Esophagus squamous epithelium (tissue), 5 donors: ENCODE measurements at regions not wholly inside any gene's neighbourhood (a gene's known extent, or its start where the extent isn't known, plus 50 kb on each side); places are given as distances from the start of the nearest gene placed in this dataset.

Source experiments
- DNase-seq: peaks from one replicate; lab custom pipeline; 2025; lab: John Stamatoyannopoulos, UW
- H3K27ac ChIP-seq, 4 donors: fragments of 200-600 bp; sonication (generic); one replicate each; pipeline ENCODE4 v1.5.1; 2016 to 2019; ENCODE audit warnings: mild to moderate bottlenecking in 1 of 4
- H3K27me3 ChIP-seq, 4 donors: fragments of 200-600 bp; sonication (generic); 1 replicate in 3 of 4; 2 replicates in 1 of 4; pipeline versions ENCODE4 v1.5.1 to v1.6.0; 2017 to 2021; ENCODE audit warnings: antibody characterized with exemption in 1 of 4
- H3K36me3 ChIP-seq, 3 donors: fragments of 200-600 bp; sonication (generic); one replicate each; pipeline ENCODE4 v1.5.1; 2016 to 2019
- H3K4me1 ChIP-seq, 3 donors: fragments of 200-600 bp; sonication (generic); one replicate each; pipeline ENCODE4 v1.5.1; 2017 to 2019
- H3K4me3 ChIP-seq, 4 donors: fragments of 200-600 bp; sonication (generic); 1 replicate in 3 of 4; 2 replicates in 1 of 4; pipeline ENCODE4 v1.5.1; 2016 to 2019; ENCODE audit warnings: mild to moderate bottlenecking in 2 of 4, moderate library complexity in 1 of 4
- H3K9me3 ChIP-seq, 3 donors: fragments of 200-600 bp; sonication (generic); one replicate each; pipeline ENCODE4 v1.5.1; 2016 to 2019
- POLR2A ChIP-seq, 4 donors: fragments of 450-650 bp; IDR thresholded peaks; one replicate each; pipeline ENCODE4 v1.6.1; 2017; ENCODE audit warnings: antibody characterized with exemption in 4 of 4, mild to moderate bottlenecking in 4 of 4, moderate library complexity in 3 of 4
- WGBS, 2 donors: methylation state at CpG; one replicate each; pipeline ENCODE4 v1.1.5; 2018; 5-methylcytosine and 5-hydroxymethylcytosine counted together
- intact Hi-C: fragments of 100-400 bp; cut with DNase I; formaldehyde crosslinking; loops from one replicate; pipeline ENCODE4 v1.15.0; 2022
- TF ChIP-seq, protein P1 (sequence below), 6 experiments: fragments of 450-650 bp in 4 of 6; fragments of 200-600 bp in 2 of 6; sonication (generic) in 2 of 6; IDR thresholded peaks; one replicate each; pipeline ENCODE4 v1.5.1; 2016 to 2019; ENCODE audit warnings: antibody characterized with exemption in 6 of 6, mild to moderate bottlenecking in 4 of 6, moderate library complexity in 4 of 6
- donor health status: DM: yes; HTN: yes; CAD: no.

DNA sequence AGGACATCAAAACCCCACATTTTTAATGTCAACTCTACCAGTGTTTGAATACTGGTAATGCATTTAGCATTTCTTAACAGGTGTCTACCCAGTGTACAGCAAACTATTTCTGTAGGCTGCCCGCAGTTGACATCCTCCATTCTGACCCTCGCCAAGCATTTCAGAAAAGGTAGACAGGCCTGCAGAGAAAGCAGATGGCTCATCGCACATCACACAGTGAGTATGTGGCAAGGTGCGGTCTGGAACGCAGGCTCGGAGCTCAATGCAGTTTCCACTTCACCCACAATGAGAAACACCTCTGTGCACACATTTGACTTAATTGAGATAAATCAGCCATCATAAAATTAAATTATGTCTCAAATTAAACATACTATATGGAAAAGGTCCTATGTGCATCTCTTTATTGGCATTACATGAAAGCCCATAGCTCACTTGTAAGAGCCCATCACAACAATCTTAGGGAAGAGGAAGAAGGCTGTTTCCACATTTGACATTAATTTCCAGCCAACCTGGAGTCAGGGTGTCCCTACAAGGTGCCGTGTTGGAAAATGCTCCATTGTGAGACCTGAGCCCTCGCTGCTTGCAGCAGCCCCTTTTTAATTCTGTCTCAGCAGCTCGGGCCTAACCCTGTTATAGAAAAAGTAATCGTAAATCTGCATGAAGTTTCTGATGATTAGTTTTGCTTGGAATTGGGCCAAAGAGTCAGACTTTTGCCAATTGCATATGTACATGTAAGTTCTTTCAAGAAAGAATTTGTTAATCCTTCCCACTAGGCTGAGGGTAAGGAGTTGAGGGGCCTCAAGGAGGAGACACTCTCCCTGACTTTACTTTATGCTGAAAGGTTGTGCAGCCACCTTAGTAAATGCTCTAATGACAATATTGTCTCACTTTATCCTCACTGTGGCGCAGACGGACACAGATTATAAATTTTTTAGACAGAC lies 378.7 kb upstream of the DYNLRB2 start:
- Histone ChIP-seq H3K27ac (no peak overlapping the region), H3K4me1 (no peaks in the 10 kb centered on the region), H3K36me3 (no peaks in the 10 kb centered on the region), H3K27me3 (no peaks in the 10 kb centered on the region), H3K9me3 (peaks cover 0 to 6% (median 0%) of the 10 kb centered on the region in 3 donors), H3K4me3 (no peak overlapping the region)
- TF ChIP-seq POLR2A (IDR thresholded peaks at IDR 0.05): no peak
- TF ChIP-seq, protein P1, sequence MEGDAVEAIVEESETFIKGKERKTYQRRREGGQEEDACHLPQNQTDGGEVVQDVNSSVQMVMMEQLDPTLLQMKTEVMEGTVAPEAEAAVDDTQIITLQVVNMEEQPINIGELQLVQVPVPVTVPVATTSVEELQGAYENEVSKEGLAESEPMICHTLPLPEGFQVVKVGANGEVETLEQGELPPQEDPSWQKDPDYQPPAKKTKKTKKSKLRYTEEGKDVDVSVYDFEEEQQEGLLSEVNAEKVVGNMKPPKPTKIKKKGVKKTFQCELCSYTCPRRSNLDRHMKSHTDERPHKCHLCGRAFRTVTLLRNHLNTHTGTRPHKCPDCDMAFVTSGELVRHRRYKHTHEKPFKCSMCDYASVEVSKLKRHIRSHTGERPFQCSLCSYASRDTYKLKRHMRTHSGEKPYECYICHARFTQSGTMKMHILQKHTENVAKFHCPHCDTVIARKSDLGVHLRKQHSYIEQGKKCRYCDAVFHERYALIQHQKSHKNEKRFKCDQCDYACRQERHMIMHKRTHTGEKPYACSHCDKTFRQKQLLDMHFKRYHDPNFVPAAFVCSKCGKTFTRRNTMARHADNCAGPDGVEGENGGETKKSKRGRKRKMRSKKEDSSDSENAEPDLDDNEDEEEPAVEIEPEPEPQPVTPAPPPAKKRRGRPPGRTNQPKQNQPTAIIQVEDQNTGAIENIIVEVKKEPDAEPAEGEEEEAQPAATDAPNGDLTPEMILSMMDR (IDR thresholded peaks at IDR 0.05): no peak
- 81 to 82% methylated on average over 10 to 12 of the region's 12 CpGs for WGBS, 2 donors
- DNase-seq: no peak
- intact Hi-C loops: no loop called here

DNA sequence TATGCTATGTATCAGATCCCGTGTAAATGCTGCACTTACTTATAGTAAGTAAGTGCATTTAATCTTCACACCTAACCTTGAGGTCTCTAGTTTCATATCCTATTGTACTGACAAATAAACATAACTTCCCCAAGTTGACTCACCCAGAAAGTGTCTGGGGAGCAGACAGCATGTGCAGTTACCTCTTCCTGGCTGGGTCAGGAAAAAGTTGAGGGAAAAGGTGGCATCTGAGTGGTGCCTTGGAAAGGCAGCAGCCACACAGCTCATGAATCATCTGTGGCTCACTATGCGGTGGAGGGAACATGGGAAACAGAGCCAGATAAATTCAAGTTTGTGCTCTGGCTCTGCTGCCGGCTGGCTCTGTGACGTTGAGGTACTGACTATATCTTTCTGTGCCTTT lies 382.0 kb upstream of the DYNLRB2 start:
- TF ChIP-seq, protein P1 (IDR thresholded peaks at IDR 0.05): no peak
- no peak for TF ChIP-seq POLR2A (IDR thresholded peaks at IDR 0.05)
- H3K27me3 ChIP-seq: no peaks in the 10 kb centered on the region
- H3K9me3 ChIP-seq: no peaks in the 10 kb centered on the region
- no peak for DNase-seq
- H3K36me3 ChIP-seq: no peaks in the 10 kb centered on the region
- H3K4me3 ChIP-seq: no peak overlapping the region
- intact Hi-C loops: no loop called here
- 42 to 59% methylated on average over 4 of the region's 4 CpGs for WGBS, 2 donors
- no peaks in the 10 kb centered on the region for H3K4me1 ChIP-seq
- H3K27ac ChIP-seq: no peak overlapping the region

DNA sequence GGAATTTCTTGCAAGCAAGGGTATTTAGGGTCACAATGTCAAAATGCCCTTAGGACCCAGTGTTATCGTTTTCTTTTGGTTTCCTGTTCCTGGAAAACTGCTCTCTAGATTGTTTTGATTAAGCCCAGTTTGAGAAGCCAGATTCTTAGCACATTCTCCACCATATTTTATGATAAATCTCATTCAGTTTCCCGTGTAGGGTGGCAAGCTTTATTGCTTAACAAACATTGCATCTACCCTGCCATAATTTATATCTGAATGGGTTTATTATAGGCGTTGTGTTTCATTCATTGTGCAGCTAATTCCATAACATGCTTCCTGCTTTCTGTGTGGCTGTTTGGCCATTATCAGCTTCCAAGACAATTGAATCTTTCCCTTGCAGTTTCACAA lies 389.1 kb upstream of the DYNLRB2 start:
- no peak overlapping the region for H3K27ac ChIP-seq
- DNase-seq: no peak

DNA sequence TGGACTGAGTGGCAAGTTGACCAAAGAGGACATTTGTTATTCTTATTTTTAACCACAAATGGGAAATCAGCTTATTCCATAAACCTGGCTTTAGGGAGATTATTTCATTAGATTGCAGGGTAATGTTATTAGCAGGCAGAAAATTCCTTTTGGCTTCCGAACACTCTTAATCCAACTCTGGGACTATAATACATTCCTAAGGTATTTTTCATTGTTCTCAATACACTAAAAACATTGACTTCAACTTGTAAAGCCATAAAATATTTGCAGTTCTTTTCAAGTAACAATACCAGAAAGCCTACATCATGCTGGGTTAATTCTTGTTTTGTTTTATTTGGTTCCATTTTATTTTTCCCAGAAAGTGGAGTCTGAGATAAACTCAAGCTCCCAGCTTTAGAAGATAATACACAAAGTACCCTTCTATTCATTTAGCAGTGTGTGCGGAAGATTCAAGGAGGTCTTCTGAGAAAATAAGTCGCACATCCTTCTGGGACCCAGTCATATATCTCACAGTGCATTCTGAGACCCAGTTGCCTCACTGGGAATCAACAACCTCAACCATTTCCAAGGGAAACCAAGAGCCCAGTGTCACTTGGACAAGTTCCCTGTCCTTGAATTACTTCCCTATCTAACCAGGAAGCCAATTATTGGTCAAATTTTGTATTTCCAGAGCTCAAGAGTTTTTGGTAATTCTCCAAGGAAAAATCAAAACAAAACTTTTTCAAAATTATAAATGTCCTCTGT lies 389.6 kb upstream of the DYNLRB2 start:
- peaks cover 0 to 2% (median 0%) of the 10 kb centered on the region in 4 donors for H3K27me3 ChIP-seq
- DNase-seq: no peak
- H3K27ac ChIP-seq: no peak overlapping the region
- no peaks in the 10 kb centered on the region for H3K9me3 ChIP-seq
- TF ChIP-seq, protein P1 (IDR thresholded peaks at IDR 0.05): no peak
- TF ChIP-seq POLR2A (IDR thresholded peaks at IDR 0.05): no peak
- H3K4me3 ChIP-seq: no peak overlapping the region
- intact Hi-C loops: no loop called here
- no peaks in the 10 kb centered on the region for H3K4me1 ChIP-seq
- H3K36me3 ChIP-seq: no peaks in the 10 kb centered on the region
- 77 to 84% methylated on average over 3 of the region's 3 CpGs for WGBS, 2 donors

More for the DNA sequence above, 389.1 kb upstream of the DYNLRB2 start:
- H3K27me3 ChIP-seq: no peaks in the 10 kb centered on the region
- intact Hi-C loops: no loop called here
- no peaks in the 10 kb centered on the region for H3K36me3 ChIP-seq
- TF ChIP-seq, protein P1 (IDR thresholded peaks at IDR 0.05): no peak
- WGBS, 2 donors: 32 to 40% methylated on average over 3 of the region's 3 CpGs
- no peaks in the 10 kb centered on the region for H3K4me1 ChIP-seq
- no peaks in the 10 kb centered on the region for H3K9me3 ChIP-seq
- no peak overlapping the region for H3K4me3 ChIP-seq

DNA sequence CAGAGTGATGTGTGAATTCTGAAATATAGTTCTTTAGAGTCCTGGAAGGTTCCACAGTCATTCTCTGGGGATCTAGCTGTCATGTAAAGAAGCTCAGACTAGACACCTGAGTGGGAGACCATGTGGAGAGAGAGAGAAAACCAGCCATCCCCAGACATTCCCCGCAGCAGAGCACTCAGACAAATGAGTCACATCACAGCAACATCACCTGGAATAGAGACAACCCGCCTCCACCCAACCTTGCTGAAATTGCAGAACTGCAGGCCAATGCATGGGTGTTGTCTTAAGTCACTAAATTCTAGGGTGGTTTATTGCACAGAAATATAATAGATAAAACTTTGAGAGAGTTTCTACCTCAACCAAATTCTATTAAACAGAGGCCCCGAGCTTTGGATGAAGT lies 392.0 kb upstream of the DYNLRB2 start:
- WGBS, 2 donors: 76 to 85% methylated on average over 3 of the region's 3 CpGs
- Histone ChIP-seq H3K4me3 (no peak overlapping the region), H3K36me3 (no peaks in the 10 kb centered on the region), H3K27me3 (peaks cover 0 to 4% (median 0%) of the 10 kb centered on the region in 4 donors), H3K4me1 (no peaks in the 10 kb centered on the region), H3K27ac (no peak overlapping the region), H3K9me3 (no peaks in the 10 kb centered on the region)
- no peak for TF ChIP-seq POLR2A (IDR thresholded peaks at IDR 0.05)
- TF ChIP-seq, protein P1 (IDR thresholded peaks at IDR 0.05): no peak
- intact Hi-C loops: no loop called here
- DNase-seq: no peak
